ENCODE measurements at regions not wholly inside any gene's neighbourhood (a gene's known extent, or its start where the extent isn't known, plus 50 kb on each side); places are given as distances from the start of the nearest gene placed in this dataset.

DNA sequence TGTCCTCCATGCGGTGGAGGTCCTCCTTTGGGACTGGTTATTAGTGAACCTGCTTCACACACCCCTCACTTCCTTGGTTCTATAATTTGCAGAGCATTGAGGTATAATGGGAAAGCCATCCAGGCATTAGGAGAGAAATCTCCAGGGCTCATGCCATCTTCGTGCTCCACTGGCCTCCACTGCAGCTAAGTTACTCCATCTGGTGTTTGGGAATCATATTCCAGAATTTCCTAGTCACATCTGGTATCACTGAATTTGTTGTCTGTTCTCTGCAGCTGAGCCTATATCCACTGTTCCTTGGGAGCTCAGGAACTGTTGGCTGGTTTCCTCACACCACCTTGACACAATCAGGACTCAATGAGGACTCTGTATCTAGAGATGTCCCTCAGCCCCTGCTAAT is 173.0 kb upstream of the TSHZ2 start:
- no peak for TF ChIP-seq POLR2AphosphoS5 (IDR thresholded peaks at IDR 0.05; ENCODE audit: borderline replicate concordance, low read depth, low read length)
- TF ChIP-seq EZH2 (IDR thresholded peaks at IDR 0.05) = no peak
- TF ChIP-seq FOXP2 (optimal IDR thresholded peaks at IDR 0.05; ENCODE audit: control extremely low read depth, extremely low read length, insufficient read depth) = no peak

All from SK-N-MC (cell line).